HG03442 (cell line): ENCODE measurements at regions not wholly inside any gene's neighbourhood (a gene's known extent, or its start where the extent isn't known, plus 50 kb on each side); places are given as distances from the start of the nearest gene placed in this dataset.
"Not testable (repeated sequence)": the region's sequence is repeated elsewhere in the genome, so short reads cannot be mapped to it uniquely, and the experiment has no call there.

Experiments
- ATAC-seq: cut with Tn5 transposase; IDR thresholded peaks from one replicate; pipeline ENCODE4 v1.9.1; 2021; ENCODE audit warnings: mild to moderate bottlenecking, moderate library complexity; ENCODE audit not compliant: unreplicated experiment

GRCh38 chr2:13770279-13770678, 862.2 kb upstream of the LRATD1 start:
- no peak for ATAC-seq

- no peak for ATAC-seq
Measured at GRCh38 chr2:13779996-13780395, 852.5 kb upstream of the LRATD1 start.

GRCh38 chr2:13791019-13791547, 841.4 kb upstream of the LRATD1 start:
- no peak for ATAC-seq

GRCh38 chr2:13806539-13806938, 826.0 kb upstream of the LRATD1 start:
- no peak for ATAC-seq

- ATAC-seq = no peak
Measured at GRCh38 chr2:13813236-13813635, 819.3 kb upstream of the LRATD1 start.

GRCh38 chr2:13818002-13818401, 814.5 kb upstream of the LRATD1 start:
- no peak for ATAC-seq

GRCh38 chr2:13819896-13820295, 812.6 kb upstream of the LRATD1 start:
- ATAC-seq = no peak

- ATAC-seq = no peak
Measured at GRCh38 chr2:13821255-13821880, 811.1 kb upstream of the LRATD1 start.

GRCh38 chr2:13822365-13822764, 810.2 kb upstream of the LRATD1 start:
- ATAC-seq = no peak

GRCh38 chr2:13826314-13826853, 806.1 kb upstream of the LRATD1 start:
- no peak for ATAC-seq

GRCh38 chr2:13858626-13859025, 773.9 kb upstream of the LRATD1 start:
- no peak for ATAC-seq

- not testable (repeated sequence) for ATAC-seq
Measured at GRCh38 chr2:13868275-13868674, 764.2 kb upstream of the LRATD1 start.

- ATAC-seq = no peak
Measured at GRCh38 chr2:13876491-13877037, 756.0 kb upstream of the LRATD1 start.

GRCh38 chr2:13877571-13877970, 754.9 kb upstream of the LRATD1 start:
- no peak for ATAC-seq

- no peak for ATAC-seq
Measured at GRCh38 chr2:13884291-13884976, 748.1 kb upstream of the LRATD1 start.

GRCh38 chr2:13901526-13901925, 731.0 kb upstream of the LRATD1 start:
- ATAC-seq = no peak

GRCh38 chr2:13905831-13906230, 726.7 kb upstream of the LRATD1 start:
- no peak for ATAC-seq

GRCh38 chr2:13916066-13916465, 716.5 kb upstream of the LRATD1 start:
- no peak for ATAC-seq

- ATAC-seq = no peak
Measured at GRCh38 chr2:13917958-13918357, 714.6 kb upstream of the LRATD1 start.

GRCh38 chr2:13919981-13920382, 712.5 kb upstream of the LRATD1 start:
- ATAC-seq = no peak

GRCh38 chr2:13921245-13921644, 711.3 kb upstream of the LRATD1 start:
- ATAC-seq = no peak

GRCh38 chr2:13923823-13924222, 708.7 kb upstream of the LRATD1 start:
- ATAC-seq = no peak
